H1 (cell line): ENCODE measurements at regions not wholly inside any gene's neighbourhood (a gene's known extent, or its start where the extent isn't known, plus 50 kb on each side); places are given as distances from the start of the nearest gene placed in this dataset.

Experiments used
- CTCF ChIA-PET: fragments of 300-600 bp; sonication (Branson Sonifier 250); formaldehyde crosslinking; loops from one replicate; lab custom pipeline; 2021; ENCODE audit not compliant: partially characterized antibody; lab: Charles Lee
- POLR2A ChIA-PET: fragments of 300-600 bp; sonication (Branson Sonifier 250); formaldehyde crosslinking; loops from one replicate; lab custom pipeline; 2021; ENCODE audit warnings: inconsistent platforms; ENCODE audit not compliant: partially characterized antibody; lab: Charles Lee
- DNase-seq, 2 experiments: peaks; one replicate each; pipeline versions ENCODE4 v3.0.0 to v3.0.0-alpha.2; 2010 to 2022; ENCODE audit warnings: low spot score in 2 of 2, low read depth in 1 of 2, mixed read lengths in 1 of 2
- FAIRE-seq: peaks from 2 replicates; lab custom pipeline; 2011; peaks lifted over from hg19 to GRCh38; lab: Jason Lieb, UNC
- H2AFZ ChIP-seq: 2 replicates; pipeline ENCODE4 v1.8.1; 2012; ENCODE audit warnings: low read length, inconsistent platforms
- H2AK5ac ChIP-seq: 2 replicates; pipeline ENCODE4 v1.6.1; 2013; ENCODE audit warnings: low read depth, low read length
- H2BK120ac ChIP-seq: replicated peaks from 2 replicates; pipeline ENCODE3; 2013; ENCODE audit warnings: low read depth, low read length, inconsistent platforms
- H2BK12ac ChIP-seq: 2 replicates; pipeline ENCODE4 v1.6.1; 2013; ENCODE audit warnings: low read depth, low read length
- H2BK15ac ChIP-seq: 2 replicates; pipeline ENCODE4 v1.6.1; 2013; ENCODE audit warnings: low read length
- H2BK20ac ChIP-seq: 2 replicates; pipeline ENCODE4 v1.6.1; 2013; ENCODE audit warnings: low read length
- H2BK5ac ChIP-seq: 2 replicates; pipeline ENCODE4 v1.6.1; 2013; ENCODE audit warnings: low read depth, low read length
- H3K14ac ChIP-seq: 2 replicates; pipeline ENCODE4 v1.6.1; 2013; ENCODE audit warnings: inconsistent platforms; ENCODE audit not compliant: insufficient read length
- H3K18ac ChIP-seq: 2 replicates; pipeline ENCODE4 v1.6.1; 2013; ENCODE audit warnings: low read length; ENCODE audit errors: extremely low read depth
- H3K23ac ChIP-seq: 2 replicates; pipeline ENCODE4 v1.6.1; 2013; ENCODE audit warnings: inconsistent platforms; ENCODE audit not compliant: insufficient read length
- H3K23me2 ChIP-seq: 2 replicates; pipeline ENCODE4 v1.6.1; 2013; ENCODE audit warnings: low read depth, low read length
- H3K27ac ChIP-seq: 2 replicates; pipeline ENCODE4 v1.6.1; 2011; ENCODE audit warnings: low read depth, low read length, inconsistent platforms
- H3K27me3 ChIP-seq, 4 experiments: replicated peaks in 1 of 4; 1 replicate in 1 of 4; 2 replicates in 3 of 4; pipeline versions ENCODE4 v1.6.1 to v1.8.1; 2011 to 2013; ENCODE audit warnings: low read length in 3 of 4, mild to moderate bottlenecking in 3 of 4, inconsistent platforms in 2 of 4, mixed read lengths in 2 of 4, moderate library complexity in 1 of 4; ENCODE audit not compliant: control insufficient read depth in 3 of 4, insufficient read depth in 3 of 4; ENCODE audit errors: extremely low read depth in 1 of 4
- H3K36me3 ChIP-seq, 4 experiments: 2 replicates each; pipeline versions ENCODE4 v1.6.1 to v1.8.1; 2011 to 2013; ENCODE audit warnings: mild to moderate bottlenecking in 4 of 4, low read length in 3 of 4, moderate library complexity in 2 of 4, control low read depth in 1 of 4, inconsistent platforms in 1 of 4; ENCODE audit not compliant: insufficient read depth in 4 of 4, control insufficient read depth in 2 of 4
- H3K4ac ChIP-seq: replicated peaks from 2 replicates; pipeline ENCODE3; 2013; ENCODE audit warnings: low read length, low read depth, mixed read lengths, inconsistent platforms; ENCODE audit not compliant: insufficient read length
- H3K4me1 ChIP-seq, 4 experiments: replicated peaks in 1 of 4; 1 replicate in 1 of 4; 2 replicates in 3 of 4; pipeline versions ENCODE4 v1.6.1 to v1.8.1; 2011 to 2013; ENCODE audit warnings: low read length in 3 of 4, inconsistent platforms in 2 of 4, mixed read lengths in 1 of 4; ENCODE audit not compliant: insufficient read depth in 4 of 4, control insufficient read depth in 3 of 4
- H3K4me2 ChIP-seq, 2 experiments: 2 replicates each; pipeline versions ENCODE4 v1.6.1 to v1.8.1; 2011 to 2013; ENCODE audit warnings: low read depth in 2 of 2, low read length in 2 of 2, control low read depth in 1 of 2, inconsistent platforms in 1 of 2, mild to moderate bottlenecking in 1 of 2; ENCODE audit not compliant: insufficient read depth in 1 of 2
- H3K4me3 ChIP-seq, 4 experiments: fragments of 200-600, 300-600 bp in 1 of 4; sonication (generic), shearing (Covaris generic), sonication (Bioruptor Twin) in 1 of 4; 2 replicates each; pipeline versions ENCODE4 v1.5.1 to v1.8.1; 2011 to 2016; ENCODE audit warnings: low read length in 4 of 4, low read depth in 3 of 4, control low read depth in 2 of 4, inconsistent platforms in 2 of 4, mild to moderate bottlenecking in 2 of 4, mixed read lengths in 1 of 4, moderate library complexity in 1 of 4; ENCODE audit not compliant: insufficient read depth in 2 of 4; ENCODE audit errors: extremely low read depth in 1 of 4
- H3K56ac ChIP-seq: replicated peaks from 2 replicates; pipeline ENCODE3; 2013; ENCODE audit warnings: low read depth, mild to moderate bottlenecking, mixed read lengths, low read length, inconsistent platforms; ENCODE audit not compliant: insufficient read length
- H3K79me1 ChIP-seq: 2 replicates; pipeline ENCODE4 v1.6.1; 2013; ENCODE audit warnings: low read depth, low read length, control low read depth
- H3K79me2 ChIP-seq, 2 experiments: 2 replicates each; pipeline versions ENCODE4 v1.6.1 to v1.8.1; 2012 to 2013; ENCODE audit warnings: low read length in 2 of 2, mild to moderate bottlenecking in 2 of 2, inconsistent platforms in 1 of 2; ENCODE audit not compliant: insufficient read depth in 2 of 2, control insufficient read depth in 1 of 2
- H3K9ac ChIP-seq, 4 experiments: replicated peaks in 1 of 4; 1 replicate in 1 of 4; 2 replicates in 3 of 4; pipeline versions ENCODE4 v1.6.1 to v1.8.1; 2011 to 2013; ENCODE audit warnings: low read depth in 3 of 4, low read length in 3 of 4, control low read depth in 2 of 4, mild to moderate bottlenecking in 2 of 4, moderate library complexity in 2 of 4, inconsistent platforms in 1 of 4; ENCODE audit errors: extremely low read depth in 1 of 4
- H3K9me3 ChIP-seq, 2 experiments: 2 replicates each; pipeline versions ENCODE4 v1.6.1 to v1.8.1; 2012 to 2013; ENCODE audit warnings: mild to moderate bottlenecking in 2 of 2, moderate library complexity in 2 of 2, control low read depth in 1 of 2, inconsistent platforms in 1 of 2, low read depth in 1 of 2, low read length in 1 of 2, mixed read lengths in 1 of 2; ENCODE audit not compliant: insufficient read depth in 2 of 2
- H4K20me1 ChIP-seq, 2 experiments: replicated peaks in 1 of 2; 2 replicates each; pipeline versions ENCODE3 to v1.8.1; 2011 to 2013; ENCODE audit warnings: inconsistent platforms in 2 of 2, low read length in 2 of 2, mild to moderate bottlenecking in 1 of 2; ENCODE audit not compliant: insufficient read depth in 2 of 2, control insufficient read depth in 1 of 2
- H4K5ac ChIP-seq: 2 replicates; pipeline ENCODE4 v1.6.1; 2013; ENCODE audit warnings: low read length, low read depth, mixed read lengths, inconsistent platforms; ENCODE audit not compliant: insufficient read length
- H4K8ac ChIP-seq: 2 replicates; pipeline ENCODE4 v1.8.0; 2013; ENCODE audit warnings: mild to moderate bottlenecking, moderate library complexity, low read length, inconsistent platforms; ENCODE audit not compliant: insufficient read depth; ENCODE audit errors: extremely low read depth
- H4K91ac ChIP-seq: replicated peaks from 2 replicates; pipeline ENCODE3; 2013; ENCODE audit warnings: low read length, mixed read lengths, inconsistent platforms; ENCODE audit not compliant: insufficient read length
- BRCA1 ChIP-seq: IDR thresholded peaks from 2 replicates; pipeline ENCODE4 v1.6.1; 2012; ENCODE audit warnings: low read depth, low read length, improper control_type of control experiment
- CREB1 ChIP-seq: IDR thresholded peaks from 2 replicates; pipeline ENCODE4 v1.6.1; 2012; ENCODE audit warnings: inconsistent platforms
- EZH2 ChIP-seq: fragments of 200-600 bp; sonication (generic); IDR thresholded peaks from 2 replicates; pipeline ENCODE4 v1.7.1; 2012; ENCODE audit warnings: low read depth, mild to moderate bottlenecking, moderate library complexity, low read length, inconsistent platforms; ENCODE audit not compliant: severe bottlenecking
- JUN ChIP-seq: IDR thresholded peaks from 2 replicates; pipeline ENCODE4 v1.6.1; 2011; ENCODE audit warnings: low read depth, mild to moderate bottlenecking, improper control_type of control experiment, low read length
- PHF8 ChIP-seq: fragments of 200-600 bp; sonication (generic); conservative IDR thresholded peaks from 2 replicates; pipeline ENCODE4 v1.7.1; 2012; ENCODE audit warnings: low read depth, mild to moderate bottlenecking, inconsistent platforms, low read length, moderate library complexity
- RBBP5 ChIP-seq: IDR thresholded peaks from 2 replicates; pipeline ENCODE4 v1.7.1; 2012; ENCODE audit warnings: low read depth, mild to moderate bottlenecking, inconsistent platforms, low read length, moderate library complexity, borderline replicate concordance
- WGBS, 2 experiments: shearing (Covaris generic) in 1 of 2; methylation state at CpG; one replicate each; pipeline versions ENCODE4 v1.1.6 to v1.1.7; 2013 to 2015; ENCODE audit warnings: low lambda C conversion rate in 2 of 2, mixed read lengths in 2 of 2, inconsistent platforms in 1 of 2, low coverage in 1 of 2, missing lambda C conversion rate in 1 of 2; ENCODE audit not compliant: insufficient replicate concordance in 2 of 2, insufficient coverage in 1 of 2, insufficient read length in 1 of 2; ENCODE audit errors: extremely low coverage in 1 of 2, missing lambda C conversion rate in 1 of 2; 5-methylcytosine and 5-hydroxymethylcytosine counted together

- H3K27me3 ChIP-seq, result no peaks in the 10 kb centered on the region
Measured at GRCh38 chr9:107793541-107793940, 304.0 kb upstream of the KLF4 start.

More at GRCh38 chr9:107793541-107793940, 304.0 kb upstream of the KLF4 start:
- Histone ChIP-seq H3K9me3 (no peaks in the 10 kb centered on the region), H4K5ac (no peak overlapping the region), H2BK120ac (no peak overlapping the region), H2AFZ (no peak overlapping the region), H3K4me1 (no peaks in the 10 kb centered on the region), H4K8ac (no peak overlapping the region), H3K4me3 (no peak overlapping the region), H3K36me3 (no peaks in the 10 kb centered on the region), H2BK15ac (no peak overlapping the region), H3K27ac (no peak overlapping the region), H3K18ac (no peak overlapping the region), H3K23me2 (no peaks in the 10 kb centered on the region), H3K4me2 (no peak overlapping the region), H3K56ac (no peak overlapping the region), H2AK5ac (no peak overlapping the region), H2BK20ac (no peak overlapping the region), H3K4ac (no peak overlapping the region), H2BK12ac (no peak overlapping the region), H2BK5ac (no peak overlapping the region), H3K79me1 (no peaks in the 10 kb centered on the region), H4K20me1 (no peaks in the 10 kb centered on the region), H3K14ac (no peak overlapping the region), H3K79me2 (no peaks in the 10 kb centered on the region), H4K91ac (no peak overlapping the region), H3K23ac (no peak overlapping the region), H3K9ac (no peak overlapping the region)
- FAIRE-seq (no peak), DNase-seq (no peak)
- ChIA-PET POLR2A (no interaction called here), CTCF (no interaction called here)
- WGBS, 2 experiments, result 100% methylated on average over 1 of the region's 1 CpG; no CpG with 5 or more reads in 1 of the 2 experiments
- TF ChIP-seq CREB1 (no peak), JUN (no peak), EZH2 (no peak), RBBP5 (no peak), BRCA1 (no peak), PHF8 (no peak)
